Heart left ventricle (tissue), 16 donors: ENCODE measurements at regions not wholly inside any gene's neighbourhood (a gene's known extent, or its start where the extent isn't known, plus 50 kb on each side); places are given as distances from the start of the nearest gene placed in this dataset.
A peak's percentile ranks its signal among the peaks of the same experiment; 100 is the strongest.

Experiments
- ATAC-seq, 4 donors: fragments of 200-7000 bp; cut with Tn5 transposase; one replicate each; pipeline ENCODE4 v1.9.1; 2020 to 2022; ENCODE audit warnings: moderate library complexity in 4 of 4, mild to moderate bottlenecking in 3 of 4, moderate number of reproducible peaks in 1 of 4
- DNase-seq, 5 donors: peaks; one replicate each; pipeline ENCODE4 v3.0.0-alpha.2; 2020
- H3K27ac ChIP-seq, 12 donors: fragments of 200-600 bp; sonication (generic) in 4 of 12; one replicate each; pipeline versions ENCODE4 v1.5.0 to v1.8.0; 2016 to 2022; ENCODE audit warnings: mild to moderate bottlenecking in 2 of 12
- H3K27me3 ChIP-seq, 9 donors: fragments of 200-600 bp; sonication (generic) in 2 of 9; one replicate each; pipeline versions ENCODE4 v1.5.1 to v1.8.0; 2016 to 2022; ENCODE audit warnings: mild to moderate bottlenecking in 3 of 9
- H3K36me3 ChIP-seq, 9 donors: fragments of 200-600 bp; sonication (generic) in 2 of 9; one replicate each; pipeline versions ENCODE4 v1.5.0 to v1.8.0; 2018 to 2022; ENCODE audit warnings: mild to moderate bottlenecking in 2 of 9
- H3K4me1 ChIP-seq, 12 donors: fragments of 200-600 bp; sonication (generic) in 4 of 12; one replicate each; pipeline versions ENCODE4 v1.5.0 to v1.8.0; 2016 to 2022; ENCODE audit warnings: mild to moderate bottlenecking in 3 of 12
- H3K4me3 ChIP-seq, 12 donors: fragments of 200-600 bp; sonication (generic) in 4 of 12; one replicate each; pipeline versions ENCODE4 v1.5.0 to v1.8.0; 2017 to 2022; ENCODE audit warnings: mild to moderate bottlenecking in 9 of 12, moderate library complexity in 4 of 12
- H3K9me3 ChIP-seq, 12 donors: fragments of 200-600 bp; sonication (generic) in 4 of 12; one replicate each; pipeline versions ENCODE4 v1.5.0 to v1.8.0; 2016 to 2022; ENCODE audit warnings: mild to moderate bottlenecking in 1 of 12
- POLR2A ChIP-seq, 2 donors: fragments of 450-650 bp; IDR thresholded peaks; one replicate each; pipeline ENCODE4 v1.6.1; 2017; ENCODE audit warnings: antibody characterized with exemption in 2 of 2, mild to moderate bottlenecking in 2 of 2, moderate library complexity in 2 of 2
- WGBS, 4 donors: extraction: QIAGEN DNeasy Blood & Tissue Kit in 2 of 4; methylation state at CpG; one replicate each; pipeline versions ENCODE4 v1.1.5 to v1.1.7; 2013 to 2018; 5-methylcytosine and 5-hydroxymethylcytosine counted together
- intact Hi-C, 10 donors: fragments of 100-400 bp; cut with DNase I; formaldehyde crosslinking; loops; one replicate each; pipeline versions ENCODE4 v1.11.1 to v1.14.2; 2022
- TF ChIP-seq, protein P1 (sequence below), 12 donors: fragments of 200-600 bp; sonication (generic) in 4 of 12; IDR thresholded peaks; one replicate each; pipeline versions ENCODE4 v1.5.0 to v1.8.0; 2018 to 2022; ENCODE audit warnings: antibody characterized with exemption in 12 of 12, mild to moderate bottlenecking in 5 of 12
- donor health status: ischemic (EF 13 %, LVEDD 7.1; RV severe dilation, severe dysfunction).
- donor health status: healthy with polysubstance abuse.
- donor health status: DM: no; HTN: yes; CAD: no.
- donor health status: DM: no; HTN: no; CAD: no.
- donor health status: ischemic (EF 25% LVEDD 6.9; RV normal size, moderate dysfunction).
- donor health status: ischemic (EF 25% LVEDD 5.7; RV mildly dilated, moderate dysfunction).
- donor health status: healthy.
- donor health status: DM: yes; HTN: yes; CAD: no.
- donor health status: ischemic (EF 35%, LVEDD 5.7; RV mildly dilated, moderate dysfunction).
- donor health status: nonischemic (EF 11% LVEDD 7.7; RV severe dilation, severe dysfunction).
- donor health status: DM: yes; HTN: yes; CAD: no.
- donor health status: PGD.
- donor health status: ischemic (EF 29% LVEDD 5.4; RV normal size, mild dysfunction).
- donor health status: nonischemic (EF 23%, LVEDD 6.1; RV moderate dilation, normal function).

DNA sequence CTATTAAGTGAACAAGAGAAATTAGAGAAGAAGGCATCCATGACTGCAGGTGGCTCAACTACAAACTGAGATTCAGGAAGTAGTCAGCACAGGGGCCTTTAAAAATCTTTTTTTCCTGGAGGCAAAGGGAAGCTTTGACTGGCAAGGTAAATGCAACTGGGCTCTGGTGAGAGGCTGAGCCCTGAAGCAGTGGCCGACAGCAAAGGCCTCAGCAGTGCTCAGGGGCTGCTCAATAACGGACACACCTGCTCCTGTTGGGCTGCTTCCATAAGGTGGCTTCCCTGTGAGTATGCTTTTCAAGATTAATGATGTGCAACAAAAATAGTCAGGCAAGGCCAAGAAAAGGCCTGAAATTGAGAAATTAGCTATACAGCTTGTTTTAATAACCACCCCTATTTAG lies 134.2 kb upstream of the RGMB start:
- WGBS, 4 donors, result 49 to 79% (median 65%) methylated on average over 2 of the region's 2 CpGs

DNA sequence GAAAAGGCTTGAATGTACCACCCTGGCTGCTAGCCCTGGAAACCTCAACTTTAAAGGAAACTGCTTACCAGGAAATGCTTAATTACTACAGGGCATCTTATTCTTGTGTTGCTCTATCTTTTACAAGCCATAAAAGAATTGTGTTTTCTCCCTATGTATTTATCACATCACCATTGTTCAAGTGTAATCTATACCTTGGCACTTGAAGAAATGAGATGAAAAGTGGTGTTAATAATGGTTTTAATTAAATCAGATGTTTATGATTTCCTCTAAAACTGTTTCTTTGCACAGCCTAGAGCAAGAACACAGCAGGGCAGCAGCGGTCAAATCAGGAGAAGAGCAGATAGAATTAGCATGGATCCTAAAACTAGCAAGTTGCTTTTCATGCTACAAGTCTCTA lies 131.8 kb upstream of the RGMB start:
- H3K27me3 ChIP-seq, result no peaks in the 10 kb centered on the region
- H3K4me3 ChIP-seq, result no peak overlapping the region
- H3K36me3 ChIP-seq, result no peaks in the 10 kb centered on the region
- TF ChIP-seq POLR2A (IDR thresholded peaks at IDR 0.05), result no peak
- TF ChIP-seq, protein P1, sequence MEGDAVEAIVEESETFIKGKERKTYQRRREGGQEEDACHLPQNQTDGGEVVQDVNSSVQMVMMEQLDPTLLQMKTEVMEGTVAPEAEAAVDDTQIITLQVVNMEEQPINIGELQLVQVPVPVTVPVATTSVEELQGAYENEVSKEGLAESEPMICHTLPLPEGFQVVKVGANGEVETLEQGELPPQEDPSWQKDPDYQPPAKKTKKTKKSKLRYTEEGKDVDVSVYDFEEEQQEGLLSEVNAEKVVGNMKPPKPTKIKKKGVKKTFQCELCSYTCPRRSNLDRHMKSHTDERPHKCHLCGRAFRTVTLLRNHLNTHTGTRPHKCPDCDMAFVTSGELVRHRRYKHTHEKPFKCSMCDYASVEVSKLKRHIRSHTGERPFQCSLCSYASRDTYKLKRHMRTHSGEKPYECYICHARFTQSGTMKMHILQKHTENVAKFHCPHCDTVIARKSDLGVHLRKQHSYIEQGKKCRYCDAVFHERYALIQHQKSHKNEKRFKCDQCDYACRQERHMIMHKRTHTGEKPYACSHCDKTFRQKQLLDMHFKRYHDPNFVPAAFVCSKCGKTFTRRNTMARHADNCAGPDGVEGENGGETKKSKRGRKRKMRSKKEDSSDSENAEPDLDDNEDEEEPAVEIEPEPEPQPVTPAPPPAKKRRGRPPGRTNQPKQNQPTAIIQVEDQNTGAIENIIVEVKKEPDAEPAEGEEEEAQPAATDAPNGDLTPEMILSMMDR (IDR thresholded peaks at IDR 0.05), result no peak
- no peak for ATAC-seq
- no peak overlapping the region for H3K27ac ChIP-seq
- WGBS, 4 donors, result 78 to 96% (median 90%) methylated on average over 1 of the region's 1 CpG
- no peak for DNase-seq
- peaks cover 0 to 16% (median 0%) of the 10 kb centered on the region in 12 donors for H3K9me3 ChIP-seq
- peaks cover 0 to 7% (median 0%) of the 10 kb centered on the region in 12 donors for H3K4me1 ChIP-seq
- intact Hi-C loops, result no loop called here

More for the DNA sequence above, 134.2 kb upstream of the RGMB start:
- Histone ChIP-seq H3K4me3 (no peak overlapping the region), H3K4me1 (peaks cover 0 to 14% (median 0%) of the 10 kb centered on the region in 12 donors), H3K36me3 (no peaks in the 10 kb centered on the region), H3K27me3 (no peaks in the 10 kb centered on the region), H3K27ac (no peak overlapping the region), H3K9me3 (peaks cover 0 to 3% (median 0%) of the 10 kb centered on the region in 12 donors)
- no peak for DNase-seq
- intact Hi-C loops, result no loop called here
- TF ChIP-seq POLR2A (IDR thresholded peaks at IDR 0.05), result no peak
- TF ChIP-seq, protein P1 (IDR thresholded peaks at IDR 0.05), result no peak
- ATAC-seq, result no peak

DNA sequence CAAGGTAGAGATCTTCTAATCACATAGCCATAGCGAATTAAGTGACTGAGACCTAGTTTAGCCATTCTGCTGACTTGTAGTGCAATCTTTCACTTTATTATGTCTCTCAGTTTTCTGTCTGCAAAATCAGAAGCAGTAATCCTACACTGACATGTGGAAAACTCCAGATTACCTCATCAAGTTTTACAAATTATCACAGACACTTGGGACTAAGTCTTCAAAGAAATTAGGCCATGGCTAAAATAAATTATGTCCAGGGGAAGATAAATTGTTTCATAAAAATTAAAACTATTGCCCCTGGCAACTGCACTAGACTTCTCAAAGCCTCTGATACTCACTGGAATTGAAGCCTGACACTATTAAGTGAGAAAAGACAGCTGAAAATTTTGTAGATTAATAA lies 129.9 kb upstream of the RGMB start:
- ATAC-seq (peak in 1 of 4 donors; percentile 36), DNase-seq (no peak)
- 28 to 64% (median 55%) methylated on average over 1 of the region's 1 CpG for WGBS, 4 donors
- intact Hi-C loops, result no loop called here
- no peaks in the 10 kb centered on the region for H3K36me3 ChIP-seq
- H3K27ac ChIP-seq, result no peak overlapping the region
- peaks cover 0 to 16% (median 0%) of the 10 kb centered on the region in 12 donors for H3K9me3 ChIP-seq
- H3K27me3 ChIP-seq, result no peaks in the 10 kb centered on the region
- TF ChIP-seq, protein P1 (IDR thresholded peaks at IDR 0.05), result no peak
- no peak for TF ChIP-seq POLR2A (IDR thresholded peaks at IDR 0.05)
- H3K4me3 ChIP-seq, result no peak overlapping the region
- peaks cover 0 to under 1% (median 0%) of the 10 kb centered on the region in 12 donors for H3K4me1 ChIP-seq

DNA sequence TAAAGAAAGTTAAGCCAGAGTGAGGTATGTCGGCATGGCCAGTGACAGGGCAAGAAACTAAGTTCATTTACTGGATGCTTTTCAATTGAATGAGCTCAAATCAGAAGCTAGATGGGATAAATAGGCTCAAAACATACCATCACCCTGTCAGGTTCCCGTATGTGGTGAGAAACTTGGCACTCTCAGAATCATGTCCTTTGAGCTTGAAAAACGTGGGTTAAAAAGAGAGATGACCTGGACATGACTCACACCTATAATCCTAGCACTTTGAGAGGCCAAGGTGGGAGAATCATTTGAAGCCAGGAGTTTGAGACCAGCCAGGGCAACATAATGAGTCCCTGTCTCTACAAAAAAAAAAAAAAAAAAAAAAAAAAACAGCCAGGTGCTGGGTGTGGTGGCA lies 121.7 kb upstream of the RGMB start:
- Histone ChIP-seq H3K36me3 (no peaks in the 10 kb centered on the region), H3K9me3 (peaks cover 0 to 6% (median 0%) of the 10 kb centered on the region in 12 donors), H3K27me3 (no peaks in the 10 kb centered on the region), H3K27ac (no peak overlapping the region), H3K4me3 (no peak overlapping the region), H3K4me1 (no peaks in the 10 kb centered on the region)
- ATAC-seq (no peak), DNase-seq (no peak)
- 60 to 66% (median 64%) methylated on average over 3 of the region's 3 CpGs for WGBS, 4 donors
- intact Hi-C loops, result no loop called here
- TF ChIP-seq, protein P1 (IDR thresholded peaks at IDR 0.05), result no peak
- no peak for TF ChIP-seq POLR2A (IDR thresholded peaks at IDR 0.05)
